ENCODE measurements at regions not wholly inside any gene's neighbourhood (a gene's known extent, or its start where the extent isn't known, plus 50 kb on each side); places are given as distances from the start of the nearest gene placed in this dataset.

DNA sequence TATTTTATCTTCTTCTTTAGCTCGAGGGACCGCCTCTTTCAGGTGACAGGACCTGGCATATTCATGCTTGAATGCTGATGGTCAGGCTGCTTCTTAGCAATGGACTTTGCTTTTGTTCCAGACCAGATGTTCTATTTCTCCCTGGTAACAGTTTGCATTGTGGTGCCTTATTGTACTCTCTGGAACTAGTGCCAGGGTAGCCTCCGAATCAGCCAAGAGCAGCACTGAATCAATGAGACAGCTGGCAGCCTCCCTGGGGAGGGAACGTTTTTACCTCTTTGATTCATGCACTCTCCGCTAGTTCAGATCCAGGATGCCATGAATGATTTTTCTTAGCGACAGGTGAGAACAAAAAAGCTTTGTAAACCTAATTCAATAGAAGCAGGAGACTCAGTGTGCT lies 54.1 kb upstream of the NXPH1 start:
- DNase-seq (ENCODE audit: low read depth), result no peak

- DNase-seq (ENCODE audit: low read depth), result no peak
These were observed 53.3 kb upstream of the NXPH1 start for GRCh38 chr7:8380130-8380529.

- DNase-seq (ENCODE audit: low read depth), result no peak
These were observed 51.2 kb upstream of the NXPH1 start for GRCh38 chr7:8382004-8382730.

Measured in iris pigment epithelial cell (primary cell).